HUES6 (cell line): ENCODE measurements at regions not wholly inside any gene's neighbourhood (a gene's known extent, or its start where the extent isn't known, plus 50 kb on each side); places are given as distances from the start of the nearest gene placed in this dataset.

Source experiments
- H3K27ac ChIP-seq: 2 replicates; pipeline ENCODE4 v1.7.0; 2013; ENCODE audit warnings: low read depth, mild to moderate bottlenecking, low read length, inconsistent platforms
- H3K27me3 ChIP-seq: 2 replicates; pipeline ENCODE4 v1.6.1; 2013; ENCODE audit warnings: low read length; ENCODE audit not compliant: control insufficient read depth, insufficient read depth
- H3K36me3 ChIP-seq: 2 replicates; pipeline ENCODE4 v1.6.1; 2013; ENCODE audit warnings: low read length; ENCODE audit not compliant: control insufficient read depth, insufficient read depth
- H3K4me1 ChIP-seq: 2 replicates; pipeline ENCODE4 v1.6.1; 2013; ENCODE audit warnings: low read length; ENCODE audit not compliant: control insufficient read depth, insufficient read depth
- H3K4me3 ChIP-seq: 2 replicates; pipeline ENCODE4 v1.5.1; 2013; ENCODE audit warnings: low read depth, low read length
- H3K9ac ChIP-seq: one replicate; pipeline ENCODE4 v1.6.1; 2013; ENCODE audit warnings: mild to moderate bottlenecking, low read length
- H3K9me3 ChIP-seq: 2 replicates; pipeline ENCODE4 v1.6.1; 2013; ENCODE audit warnings: low read depth, low read length; ENCODE audit not compliant: control insufficient read depth, insufficient read depth

- Histone ChIP-seq H3K9me3 (no peaks in the 10 kb centered on the region), H3K36me3 (no peaks in the 10 kb centered on the region), H3K4me1 (0 out of 2 replicates have a peak, but pooled peaks cover 6% of the 10 kb centered on the region), H3K27ac (no peak overlapping the region), H3K27me3 (no peaks in the 10 kb centered on the region), H3K9ac (no peak overlapping the region), H3K4me3 (no peak overlapping the region)
Observed at GRCh38 chr7:25424113-25424512, 195.8 kb upstream of the NPVF start.

GRCh38 chr7:25424855-25425254 lies 196.6 kb upstream of the NPVF start:
- Histone ChIP-seq H3K9me3 (no peaks in the 10 kb centered on the region), H3K9ac (no peak overlapping the region), H3K4me3 (no peak overlapping the region), H3K27me3 (no peaks in the 10 kb centered on the region), H3K4me1 (0 out of 2 replicates have a peak, but pooled peaks cover 6% of the 10 kb centered on the region), H3K36me3 (no peaks in the 10 kb centered on the region), H3K27ac (no peak overlapping the region)

- Histone ChIP-seq H3K4me1 (0 out of 2 replicates have a peak, but pooled peaks cover 6% of the 10 kb centered on the region), H3K27me3 (no peaks in the 10 kb centered on the region), H3K27ac (no peak overlapping the region), H3K9me3 (no peaks in the 10 kb centered on the region), H3K9ac (no peak overlapping the region), H3K4me3 (no peak overlapping the region), H3K36me3 (no peaks in the 10 kb centered on the region)
Observed at GRCh38 chr7:25427721-25428120, 199.4 kb upstream of the NPVF start.

- H3K4me3 ChIP-seq, result no peak overlapping the region
- no peaks in the 10 kb centered on the region for H3K36me3 ChIP-seq
- no peaks in the 10 kb centered on the region for H3K4me1 ChIP-seq
- H3K9ac ChIP-seq, result no peak overlapping the region
- H3K27me3 ChIP-seq, result no peaks in the 10 kb centered on the region
- H3K9me3 ChIP-seq, result no peaks in the 10 kb centered on the region
- no peak overlapping the region for H3K27ac ChIP-seq
Observed at GRCh38 chr7:25429731-25430130, 201.4 kb upstream of the NPVF start.

DNA sequence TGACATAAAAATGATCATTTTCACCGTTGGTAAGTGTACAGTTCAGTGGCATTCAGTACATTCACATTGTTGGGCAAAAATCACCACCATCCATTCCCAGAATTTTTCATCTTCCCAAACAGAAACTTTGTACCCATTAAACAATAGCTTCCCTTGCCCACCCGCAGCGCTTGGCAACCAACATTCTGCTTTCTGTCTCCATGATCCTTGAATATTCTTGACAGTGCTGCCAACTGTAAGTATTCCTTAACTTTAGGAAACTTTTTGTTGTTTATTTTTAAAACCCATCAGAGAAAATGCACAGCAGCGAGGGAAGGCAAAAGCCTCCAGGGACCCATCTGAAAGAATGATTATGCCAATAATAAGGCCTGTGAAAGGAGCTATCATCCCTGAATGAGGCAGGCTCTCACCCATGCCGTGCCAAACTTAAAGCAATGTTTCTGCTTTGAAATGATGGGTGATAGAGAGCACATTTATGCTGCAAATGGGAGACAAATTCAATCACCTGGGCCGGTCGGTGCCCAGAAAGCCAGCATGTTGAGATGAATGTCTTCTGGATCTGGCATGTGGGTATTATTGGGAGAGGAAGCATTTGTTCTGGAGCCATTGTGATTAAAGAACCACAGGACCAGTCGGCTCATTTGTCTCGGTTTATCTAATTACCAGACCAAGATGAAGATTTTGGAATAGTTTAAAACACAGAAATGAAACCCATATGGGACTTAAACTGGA lies 202.1 kb upstream of the NPVF start:
- Histone ChIP-seq H3K4me3 (no peak overlapping the region), H3K4me1 (no peaks in the 10 kb centered on the region), H3K9me3 (no peaks in the 10 kb centered on the region), H3K36me3 (no peaks in the 10 kb centered on the region), H3K9ac (no peak overlapping the region), H3K27me3 (no peaks in the 10 kb centered on the region), H3K27ac (no peak overlapping the region)

GRCh38 chr7:25431956-25432450 lies 203.7 kb upstream of the NPVF start:
- Histone ChIP-seq H3K27me3 (no peaks in the 10 kb centered on the region), H3K9me3 (no peaks in the 10 kb centered on the region), H3K27ac (no peak overlapping the region), H3K9ac (no peak overlapping the region), H3K36me3 (no peaks in the 10 kb centered on the region), H3K4me3 (no peak overlapping the region), H3K4me1 (no peaks in the 10 kb centered on the region)

- Histone ChIP-seq H3K4me3 (no peak overlapping the region), H3K4me1 (no peaks in the 10 kb centered on the region), H3K27ac (no peak overlapping the region), H3K9me3 (no peaks in the 10 kb centered on the region), H3K9ac (no peak overlapping the region), H3K36me3 (no peaks in the 10 kb centered on the region), H3K27me3 (no peaks in the 10 kb centered on the region)
Observed at GRCh38 chr7:25432807-25433206, 204.5 kb upstream of the NPVF start.

- Histone ChIP-seq H3K27me3 (no peaks in the 10 kb centered on the region), H3K36me3 (no peaks in the 10 kb centered on the region), H3K4me3 (no peak overlapping the region), H3K4me1 (no peaks in the 10 kb centered on the region), H3K9me3 (peaks cover 9% of the 10 kb centered on the region; the same call in 1 of the 2 replicates), H3K27ac (no peak overlapping the region), H3K9ac (no peak overlapping the region)
Observed at GRCh38 chr7:25436413-25436812, 208.1 kb upstream of the NPVF start.

- Histone ChIP-seq H3K27ac (no peak overlapping the region), H3K9ac (no peak overlapping the region), H3K4me1 (no peaks in the 10 kb centered on the region), H3K36me3 (no peaks in the 10 kb centered on the region), H3K4me3 (no peak overlapping the region), H3K9me3 (peaks cover 15% of the 10 kb centered on the region), H3K27me3 (no peaks in the 10 kb centered on the region)
Observed at GRCh38 chr7:25437308-25437707, 209.0 kb upstream of the NPVF start.

DNA sequence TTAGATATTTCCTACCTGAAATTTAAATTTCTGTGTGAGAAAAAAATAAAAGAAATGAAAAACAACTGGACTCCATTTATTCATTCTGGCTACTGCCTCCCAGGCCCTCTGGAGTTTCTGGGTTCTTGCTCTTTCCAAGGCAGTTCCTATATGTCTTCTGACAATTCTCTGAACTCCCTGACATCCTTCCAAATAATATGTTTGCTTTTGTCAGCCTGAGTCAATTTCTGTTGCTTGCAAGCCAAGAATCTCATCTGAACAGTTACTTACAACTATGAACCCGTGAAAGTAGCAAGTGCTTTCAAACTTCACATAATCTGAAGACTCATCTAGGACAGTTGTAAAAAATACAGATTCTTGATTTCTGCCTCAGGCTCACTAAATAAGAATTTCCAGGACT lies 216.7 kb upstream of the NPVF start:
- H3K27ac ChIP-seq, result no peak overlapping the region
- no peak overlapping the region for H3K4me3 ChIP-seq
- peaks cover 27% of the 10 kb centered on the region for H3K9me3 ChIP-seq
- no peak overlapping the region for H3K9ac ChIP-seq
- no peaks in the 10 kb centered on the region for H3K36me3 ChIP-seq
- H3K27me3 ChIP-seq, result no peaks in the 10 kb centered on the region
- no peaks in the 10 kb centered on the region for H3K4me1 ChIP-seq

DNA sequence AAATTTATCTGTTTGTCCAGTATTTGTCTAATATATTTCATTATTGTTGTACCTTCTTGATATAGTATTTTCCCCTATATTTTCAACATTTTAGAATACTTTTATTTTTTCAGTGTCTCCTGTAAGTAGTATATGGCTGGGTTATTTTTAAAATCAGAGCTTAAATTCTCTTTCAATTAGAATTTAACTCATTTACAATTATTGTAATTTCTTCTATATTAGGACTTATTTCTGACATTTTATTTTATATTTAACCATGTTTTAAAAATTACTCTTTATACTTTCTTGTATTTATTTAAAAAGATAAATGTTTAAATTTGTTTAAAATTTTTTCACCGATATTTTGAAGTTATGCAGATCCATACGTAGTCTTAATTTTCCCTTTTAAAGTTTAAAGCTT lies 220.0 kb upstream of the NPVF start:
- Histone ChIP-seq H3K4me3 (no peak overlapping the region), H3K4me1 (no peaks in the 10 kb centered on the region), H3K27ac (no peak overlapping the region), H3K9ac (no peak overlapping the region), H3K9me3 (peaks cover 8% of the 10 kb centered on the region), H3K36me3 (no peaks in the 10 kb centered on the region), H3K27me3 (no peaks in the 10 kb centered on the region)
